Loucy (cell line): ENCODE measurements at regions not wholly inside any gene's neighbourhood (a gene's known extent, or its start where the extent isn't known, plus 50 kb on each side); places are given as distances from the start of the nearest gene placed in this dataset.

Source experiments
- H2AFZ ChIP-seq: fragments of 200-600 bp; sonication (generic); 2 replicates; pipeline ENCODE4 v1.6.0; 2016; ENCODE audit warnings: antibody characterized with exemption, mild to moderate bottlenecking, low read length, moderate library complexity
- H3F3A ChIP-seq: fragments of 200-600 bp; 2 replicates; pipeline ENCODE4 v1.6.0; 2016; ENCODE audit warnings: antibody characterized with exemption, low read depth, mild to moderate bottlenecking
- H3K27me3 ChIP-seq: fragments of 200-600 bp; sonication (generic); 2 replicates; pipeline ENCODE4 v1.6.1; 2014; ENCODE audit warnings: low read length, mild to moderate bottlenecking; ENCODE audit not compliant: insufficient read depth, poor library complexity, severe bottlenecking
- H3K36me3 ChIP-seq: fragments of 200-600 bp; sonication (generic); 2 replicates; pipeline ENCODE4 v1.6.1; 2016; ENCODE audit warnings: low read length; ENCODE audit not compliant: insufficient read depth
- H3K4me1 ChIP-seq: fragments of 200-600 bp; sonication (generic); 2 replicates; pipeline ENCODE4 v1.5.1; 2014; ENCODE audit warnings: low read length, mild to moderate bottlenecking; ENCODE audit not compliant: insufficient read depth, poor library complexity, severe bottlenecking
- H3K4me2 ChIP-seq: fragments of 200-600 bp; sonication (generic); 2 replicates; pipeline ENCODE4 v1.6.0; 2014; ENCODE audit warnings: antibody characterized with exemption, low read length, low read depth, mild to moderate bottlenecking; ENCODE audit not compliant: poor library complexity, severe bottlenecking
- H3K4me3 ChIP-seq: fragments of 200-600 bp; sonication (generic); 2 replicates; pipeline ENCODE4 v1.5.1; 2014; ENCODE audit warnings: low read length, mild to moderate bottlenecking, mixed read lengths; ENCODE audit not compliant: poor library complexity, severe bottlenecking
- H3K79me2 ChIP-seq: fragments of 200-600 bp; sonication (generic); 2 replicates; pipeline ENCODE4 v1.6.1; 2014; ENCODE audit warnings: low read length; ENCODE audit not compliant: insufficient read depth
- H3K9ac ChIP-seq: fragments of 200-600 bp; sonication (generic); 2 replicates; pipeline ENCODE4 v1.6.0; 2014; ENCODE audit warnings: mild to moderate bottlenecking, low read depth, low read length, moderate library complexity; ENCODE audit not compliant: poor library complexity, severe bottlenecking
- H3K9me2 ChIP-seq: fragments of 200-600 bp; sonication (generic); replicated peaks from 2 replicates; pipeline ENCODE4 v1.6.1; 2016; ENCODE audit warnings: low read depth, low read length, mixed read lengths
- H3K9me3 ChIP-seq: fragments of 200-600 bp; sonication (generic); 2 replicates; pipeline ENCODE4 v1.6.1; 2014; ENCODE audit warnings: mild to moderate bottlenecking, antibody characterized with exemption, low read length, low read depth; ENCODE audit not compliant: insufficient read depth
- H4K20me1 ChIP-seq: fragments of 200-600 bp; sonication (generic); 2 replicates; pipeline ENCODE4 v1.6.0; 2014; ENCODE audit warnings: antibody characterized with exemption, low read length, mild to moderate bottlenecking; ENCODE audit not compliant: insufficient read depth, poor library complexity, severe bottlenecking
- EZH2phosphoT487 ChIP-seq: fragments of 200-600 bp; IDR thresholded peaks from 2 replicates; pipeline ENCODE4 v1.6.1; 2018; ENCODE audit warnings: antibody characterized with exemption, mild to moderate bottlenecking, moderate library complexity, borderline replicate concordance
- TF ChIP-seq, protein P1 (sequence below): fragments of 200-600 bp; sonication (generic); conservative IDR thresholded peaks from 2 replicates; pipeline ENCODE4 v1.5.1; 2014; ENCODE audit warnings: mild to moderate bottlenecking, antibody characterized with exemption, low read length

DNA sequence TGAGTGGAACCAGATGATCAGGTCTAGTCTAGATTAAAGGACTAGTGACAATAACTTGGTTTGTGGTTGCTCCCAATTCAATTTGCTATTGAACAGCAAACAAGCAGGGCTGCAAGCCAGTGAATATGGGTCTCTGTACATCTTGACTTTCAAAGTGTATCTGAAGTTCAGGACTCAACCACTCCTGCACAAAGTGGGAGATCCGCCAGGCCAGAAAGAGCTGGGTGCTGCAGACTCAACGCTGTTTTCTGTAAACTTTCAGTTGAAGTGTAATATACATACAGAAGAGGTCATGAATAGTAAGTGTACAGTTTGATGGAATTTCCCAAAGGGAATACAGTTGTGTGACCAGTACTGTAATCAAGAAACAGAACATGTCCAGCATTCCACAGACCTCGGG, 416.6 kb downstream of the RPS24 start:
- no peaks in the 10 kb centered on the region for H3K9me2 ChIP-seq
- no peaks in the 10 kb centered on the region for H3F3A ChIP-seq
- TF ChIP-seq, protein P1, sequence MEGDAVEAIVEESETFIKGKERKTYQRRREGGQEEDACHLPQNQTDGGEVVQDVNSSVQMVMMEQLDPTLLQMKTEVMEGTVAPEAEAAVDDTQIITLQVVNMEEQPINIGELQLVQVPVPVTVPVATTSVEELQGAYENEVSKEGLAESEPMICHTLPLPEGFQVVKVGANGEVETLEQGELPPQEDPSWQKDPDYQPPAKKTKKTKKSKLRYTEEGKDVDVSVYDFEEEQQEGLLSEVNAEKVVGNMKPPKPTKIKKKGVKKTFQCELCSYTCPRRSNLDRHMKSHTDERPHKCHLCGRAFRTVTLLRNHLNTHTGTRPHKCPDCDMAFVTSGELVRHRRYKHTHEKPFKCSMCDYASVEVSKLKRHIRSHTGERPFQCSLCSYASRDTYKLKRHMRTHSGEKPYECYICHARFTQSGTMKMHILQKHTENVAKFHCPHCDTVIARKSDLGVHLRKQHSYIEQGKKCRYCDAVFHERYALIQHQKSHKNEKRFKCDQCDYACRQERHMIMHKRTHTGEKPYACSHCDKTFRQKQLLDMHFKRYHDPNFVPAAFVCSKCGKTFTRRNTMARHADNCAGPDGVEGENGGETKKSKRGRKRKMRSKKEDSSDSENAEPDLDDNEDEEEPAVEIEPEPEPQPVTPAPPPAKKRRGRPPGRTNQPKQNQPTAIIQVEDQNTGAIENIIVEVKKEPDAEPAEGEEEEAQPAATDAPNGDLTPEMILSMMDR = no peak
- TF ChIP-seq EZH2phosphoT487 = no peak
- no peaks in the 10 kb centered on the region for H3K9me3 ChIP-seq
- no peak overlapping the region for H2AFZ ChIP-seq
- H4K20me1 ChIP-seq = no peaks in the 10 kb centered on the region
- peak overlapping the region; percentile 36 for H3K4me3 ChIP-seq
- H3K4me1 ChIP-seq = peaks cover 10% of the 10 kb centered on the region
- no peak overlapping the region for H3K9ac ChIP-seq
- no peaks in the 10 kb centered on the region for H3K79me2 ChIP-seq
- peak overlapping the region; percentile 36 for H3K4me2 ChIP-seq
- no peaks in the 10 kb centered on the region for H3K27me3 ChIP-seq
- no peaks in the 10 kb centered on the region for H3K36me3 ChIP-seq

DNA sequence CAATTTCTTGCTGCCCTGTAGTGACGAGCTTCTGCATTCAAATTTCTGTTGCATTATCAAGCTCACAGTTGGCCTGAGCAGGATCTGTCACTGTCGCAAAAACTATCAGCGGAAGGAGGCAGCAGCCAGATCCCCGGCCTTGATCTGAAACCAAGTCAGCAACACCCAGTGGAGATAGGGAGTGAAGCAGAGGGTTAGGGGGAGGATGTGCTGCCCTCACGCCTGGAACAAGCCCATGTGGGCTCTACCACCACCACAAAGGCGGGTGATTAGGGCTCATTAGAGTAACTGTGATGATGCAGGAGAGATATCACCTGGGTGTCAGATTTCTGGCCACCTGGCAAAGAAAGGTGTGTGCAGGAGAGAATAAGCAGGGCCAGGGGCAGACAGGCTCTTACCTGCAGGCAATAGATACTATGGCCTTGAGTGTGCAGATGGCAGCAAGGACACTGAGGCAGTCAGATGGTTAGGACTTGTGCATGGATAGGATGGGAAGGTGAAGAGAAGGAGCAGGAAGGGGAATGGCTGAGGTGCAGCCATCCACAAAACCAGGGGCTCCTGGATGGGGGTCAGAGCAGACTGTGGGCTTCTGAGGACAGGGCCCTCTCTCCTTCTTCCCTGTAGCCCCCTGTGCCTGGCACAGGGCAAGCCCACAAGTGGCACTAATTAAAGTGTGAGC, 417.3 kb downstream of the RPS24 start:
- TF ChIP-seq, protein P1 = no peak
- no peak for TF ChIP-seq EZH2phosphoT487
- no peak overlapping the region for H3K9ac ChIP-seq
- H3K79me2 ChIP-seq = no peaks in the 10 kb centered on the region
- no peaks in the 10 kb centered on the region for H3K9me3 ChIP-seq
- no peaks in the 10 kb centered on the region for H3K9me2 ChIP-seq
- no peak overlapping the region for H2AFZ ChIP-seq
- H3K36me3 ChIP-seq = no peaks in the 10 kb centered on the region
- H4K20me1 ChIP-seq = no peaks in the 10 kb centered on the region
- H3K4me3 ChIP-seq = no peak overlapping the region
- no peaks in the 10 kb centered on the region for H3F3A ChIP-seq
- H3K27me3 ChIP-seq = no peaks in the 10 kb centered on the region
- peak overlapping the region; percentile 36 for H3K4me2 ChIP-seq
- H3K4me1 ChIP-seq = peaks cover 15% of the 10 kb centered on the region

DNA sequence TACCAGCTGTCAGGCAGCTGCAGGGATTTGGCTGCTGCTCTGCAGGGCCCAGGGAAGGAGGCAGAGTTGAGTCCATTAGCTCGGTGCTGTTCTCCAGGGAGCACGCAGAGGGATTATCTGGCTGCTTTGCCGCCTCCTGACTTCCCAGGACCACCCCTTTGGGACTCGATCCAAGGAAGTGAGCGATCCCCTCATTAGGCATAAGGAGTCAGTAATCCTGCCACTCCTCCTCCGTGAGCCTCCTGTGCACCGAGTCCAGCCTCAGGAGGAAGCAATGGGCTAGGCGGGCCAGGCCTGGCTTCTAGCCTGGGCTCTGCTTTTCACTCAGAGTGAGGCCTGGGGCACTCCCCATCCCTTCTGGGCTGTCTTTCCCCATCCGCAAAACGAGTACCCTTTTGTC, 417.9 kb downstream of the RPS24 start:
- Histone ChIP-seq H3K9ac (no peak overlapping the region), H3F3A (no peaks in the 10 kb centered on the region), H3K4me3 (no peak overlapping the region), H3K79me2 (no peaks in the 10 kb centered on the region), H3K4me2 (no peak overlapping the region), H3K9me2 (no peaks in the 10 kb centered on the region), H3K4me1 (peaks cover 17% of the 10 kb centered on the region), H3K27me3 (no peaks in the 10 kb centered on the region), H4K20me1 (no peaks in the 10 kb centered on the region), H3K9me3 (no peaks in the 10 kb centered on the region), H2AFZ (no peak overlapping the region), H3K36me3 (no peaks in the 10 kb centered on the region)
- TF ChIP-seq, protein P1 = no peak
- no peak for TF ChIP-seq EZH2phosphoT487
